ENCODE measurements at regions not wholly inside any gene's neighbourhood (a gene's known extent, or its start where the extent isn't known, plus 50 kb on each side); places are given as distances from the start of the nearest gene placed in this dataset.

GRCh38 chr5:56481428-56482357, 248.6 kb upstream of the ANKRD55 start:
- peak overlapping the region; percentile 60 for H3K4ac ChIP-seq (ENCODE audit: low read depth, low read length)
- peak overlapping the region; percentile 50 for H2BK12ac ChIP-seq (ENCODE audit: low read length)
- H4K12ac ChIP-seq (ENCODE audit: low read depth, low read length) = peak overlapping the region; percentile 45
- H3K4me2 ChIP-seq (ENCODE audit: low read length) = peak overlapping the region; percentile 85
- H3K4me3 ChIP-seq (ENCODE audit: low read depth, low read length) = no peak overlapping the region
- no peak overlapping the region for H2AK5ac ChIP-seq (ENCODE audit: low read length)
- peak overlapping the region; percentile 23 for H2AFZ ChIP-seq (ENCODE audit: insufficient read depth, low read length, poor library complexity)
- peak overlapping the region; percentile 92 for H2BK120ac ChIP-seq (ENCODE audit: insufficient read depth, low read length, poor library complexity)
- H3K14ac ChIP-seq (ENCODE audit: low read length) = peak overlapping the region; percentile 57
- peaks cover 2% of the 10 kb centered on the region for H3K79me2 ChIP-seq (ENCODE audit: control insufficient read depth, insufficient read depth, low read length, poor library complexity)
- H4K8ac ChIP-seq (ENCODE audit: low read depth, low read length) = peak overlapping the region; percentile 65
- peaks cover 8 to 14% of the 10 kb centered on the region in 2 experiments for H3K4me1 ChIP-seq (ENCODE audit: control insufficient read depth in 1 of 2, insufficient read depth in 2 of 2, low read length in 2 of 2)
- DNase-seq = peak; percentile 18 to 48
- no peak overlapping the region for H3K27ac ChIP-seq (ENCODE audit: low read depth, low read length)
- H2BK5ac ChIP-seq (ENCODE audit: low read depth, low read length, poor library complexity) = peak overlapping the region; percentile 60
- peaks cover 14% of the 10 kb centered on the region for H3K79me1 ChIP-seq (ENCODE audit: low read length)
- peak overlapping the region; percentile 90 for H4K91ac ChIP-seq (ENCODE audit: low read depth, low read length)
- H3K36me3 ChIP-seq (ENCODE audit: control insufficient read depth in 1 of 2, insufficient read depth in 2 of 2, low read length in 2 of 2) = no peaks in the 10 kb centered on the region
- no peak overlapping the region for H3K18ac ChIP-seq (ENCODE audit: low read length)
- WGBS (ENCODE audit: extremely low coverage, insufficient coverage, insufficient read length) = no CpG with 5 or more reads among the region's 26 CpGs
- no peak overlapping the region for H3K9ac ChIP-seq (ENCODE audit: low read length)
- H3K27me3 ChIP-seq (ENCODE audit: insufficient read depth, low read length) = no peaks in the 10 kb centered on the region
- H3K23ac ChIP-seq (ENCODE audit: low read length) = no peak overlapping the region
- H3K9me3 ChIP-seq (ENCODE audit: insufficient read depth, low read depth, low read length) = no peaks in the 10 kb centered on the region

- Histone ChIP-seq H3K18ac (ENCODE audit: low read length) (peak overlapping the region; percentile 8), H3K27me3 (ENCODE audit: insufficient read depth, low read length) (no peaks in the 10 kb centered on the region), H4K91ac (ENCODE audit: low read depth, low read length) (peak overlapping the region; percentile 90), H3K4ac (ENCODE audit: low read depth, low read length) (peak overlapping the region; percentile 60), H3K4me2 (ENCODE audit: low read length) (peak overlapping the region; percentile 85), H3K23ac (ENCODE audit: low read length) (no peak overlapping the region), H2AFZ (ENCODE audit: insufficient read depth, low read length, poor library complexity) (peak overlapping the region; percentile 23), H3K27ac (ENCODE audit: low read depth, low read length) (no peak overlapping the region), H3K4me1 (ENCODE audit: control insufficient read depth in 1 of 2, insufficient read depth in 2 of 2, low read length in 2 of 2) (peaks cover 8 to 14% of the 10 kb centered on the region in 2 experiments), H4K8ac (ENCODE audit: low read depth, low read length) (peak overlapping the region; percentile 34), H2BK5ac (ENCODE audit: low read depth, low read length, poor library complexity) (peak overlapping the region; percentile 65), H3K14ac (ENCODE audit: low read length) (peak overlapping the region; percentile 57), H2BK12ac (ENCODE audit: low read length) (peak overlapping the region; percentile 22), H3K79me2 (ENCODE audit: control insufficient read depth, insufficient read depth, low read length, poor library complexity) (peaks cover 2% of the 10 kb centered on the region), H3K79me1 (ENCODE audit: low read length) (peaks cover 14% of the 10 kb centered on the region), H4K12ac (ENCODE audit: low read depth, low read length) (peak overlapping the region; percentile 37), H3K36me3 (ENCODE audit: control insufficient read depth in 1 of 2, insufficient read depth in 2 of 2, low read length in 2 of 2) (no peaks in the 10 kb centered on the region), H3K9me3 (ENCODE audit: insufficient read depth, low read depth, low read length) (no peaks in the 10 kb centered on the region), H3K4me3 (ENCODE audit: low read depth, low read length) (peak overlapping the region; percentile 61), H2AK5ac (ENCODE audit: low read length) (no peak overlapping the region), H2BK120ac (ENCODE audit: insufficient read depth, low read length, poor library complexity) (peak overlapping the region; percentile 92), H3K9ac (ENCODE audit: low read length) (peak overlapping the region; percentile 3)
- no CpG with 5 or more reads among the region's 62 CpGs for WGBS (ENCODE audit: extremely low coverage, insufficient coverage, insufficient read length)
- DNase-seq = peak in 1 of 2 donors; percentile 44
Measured at GRCh38 chr5:56480705-56481427, 247.7 kb upstream of the ANKRD55 start.

- peak overlapping the region; percentile 34 for H4K8ac ChIP-seq (ENCODE audit: low read depth, low read length)
- H2BK120ac ChIP-seq (ENCODE audit: insufficient read depth, low read length, poor library complexity) = peak overlapping the region; percentile 92
- no peak overlapping the region for H3K23ac ChIP-seq (ENCODE audit: low read length)
- H3K27ac ChIP-seq (ENCODE audit: low read depth, low read length) = no peak overlapping the region
- peak overlapping the region; percentile 16 for H3K14ac ChIP-seq (ENCODE audit: low read length)
- WGBS (ENCODE audit: extremely low coverage, insufficient coverage, insufficient read length) = no CpG with 5 or more reads among the region's 15 CpGs
- no peaks in the 10 kb centered on the region for H3K27me3 ChIP-seq (ENCODE audit: insufficient read depth, low read length)
- H4K12ac ChIP-seq (ENCODE audit: low read depth, low read length) = peak overlapping the region; percentile 37
- peak overlapping the region; percentile 85 for H3K4me2 ChIP-seq (ENCODE audit: low read length)
- H4K91ac ChIP-seq (ENCODE audit: low read depth, low read length) = peak overlapping the region; percentile 90
- no peaks in the 10 kb centered on the region for H3K9me3 ChIP-seq (ENCODE audit: insufficient read depth, low read depth, low read length)
- H3K18ac ChIP-seq (ENCODE audit: low read length) = peak overlapping the region; percentile 8
- peak overlapping the region; percentile 14 for H2AFZ ChIP-seq (ENCODE audit: insufficient read depth, low read length, poor library complexity)
- H2BK12ac ChIP-seq (ENCODE audit: low read length) = peak overlapping the region; percentile 50
- peaks cover 8 to 14% of the 10 kb centered on the region in 2 experiments for H3K4me1 ChIP-seq (ENCODE audit: control insufficient read depth in 1 of 2, insufficient read depth in 2 of 2, low read length in 2 of 2)
- no peak overlapping the region for H3K4ac ChIP-seq (ENCODE audit: low read depth, low read length)
- H3K9ac ChIP-seq (ENCODE audit: low read length) = peak overlapping the region; percentile 0
- H3K4me3 ChIP-seq (ENCODE audit: low read depth, low read length) = no peak overlapping the region
- H2BK5ac ChIP-seq (ENCODE audit: low read depth, low read length, poor library complexity) = peak overlapping the region; percentile 65
- H3K79me2 ChIP-seq (ENCODE audit: control insufficient read depth, insufficient read depth, low read length, poor library complexity) = peaks cover 2% of the 10 kb centered on the region
- peaks cover 14% of the 10 kb centered on the region for H3K79me1 ChIP-seq (ENCODE audit: low read length)
- no peaks in the 10 kb centered on the region for H3K36me3 ChIP-seq (ENCODE audit: control insufficient read depth in 1 of 2, insufficient read depth in 2 of 2, low read length in 2 of 2)
- no peak for DNase-seq
- no peak overlapping the region for H2AK5ac ChIP-seq (ENCODE audit: low read length)
Measured at GRCh38 chr5:56480078-56480704, 247.1 kb upstream of the ANKRD55 start.

GRCh38 chr5:56479696-56480077, 246.6 kb upstream of the ANKRD55 start:
- H3K79me1 ChIP-seq (ENCODE audit: low read length) = peaks cover 14% of the 10 kb centered on the region
- no peak overlapping the region for H2BK5ac ChIP-seq (ENCODE audit: low read depth, low read length, poor library complexity)
- no peak overlapping the region for H2BK120ac ChIP-seq (ENCODE audit: insufficient read depth, low read length, poor library complexity)
- H3K27ac ChIP-seq (ENCODE audit: low read depth, low read length) = no peak overlapping the region
- H3K27me3 ChIP-seq (ENCODE audit: insufficient read depth, low read length) = no peaks in the 10 kb centered on the region
- H3K14ac ChIP-seq (ENCODE audit: low read length) = no peak overlapping the region
- no peak overlapping the region for H4K91ac ChIP-seq (ENCODE audit: low read depth, low read length)
- no peak overlapping the region for H3K4ac ChIP-seq (ENCODE audit: low read depth, low read length)
- no peak for DNase-seq
- no peak overlapping the region for H2AFZ ChIP-seq (ENCODE audit: insufficient read depth, low read length, poor library complexity)
- H3K4me1 ChIP-seq (ENCODE audit: control insufficient read depth in 1 of 2, insufficient read depth in 2 of 2, low read length in 2 of 2) = peaks cover 8 to 14% of the 10 kb centered on the region in 2 experiments
- no peak overlapping the region for H3K4me2 ChIP-seq (ENCODE audit: low read length)
- no peak overlapping the region for H2BK12ac ChIP-seq (ENCODE audit: low read length)
- no peak overlapping the region for H3K4me3 ChIP-seq (ENCODE audit: low read depth, low read length)
- H4K12ac ChIP-seq (ENCODE audit: low read depth, low read length) = no peak overlapping the region
- no peaks in the 10 kb centered on the region for H3K9me3 ChIP-seq (ENCODE audit: insufficient read depth, low read depth, low read length)
- H3K18ac ChIP-seq (ENCODE audit: low read length) = no peak overlapping the region
- no CpG with 5 or more reads among the region's 9 CpGs for WGBS (ENCODE audit: extremely low coverage, insufficient coverage, insufficient read length)
- H3K79me2 ChIP-seq (ENCODE audit: control insufficient read depth, insufficient read depth, low read length, poor library complexity) = peaks cover 2% of the 10 kb centered on the region
- no peaks in the 10 kb centered on the region for H3K36me3 ChIP-seq (ENCODE audit: control insufficient read depth in 1 of 2, insufficient read depth in 2 of 2, low read length in 2 of 2)
- no peak overlapping the region for H3K9ac ChIP-seq (ENCODE audit: low read length)
- no peak overlapping the region for H4K8ac ChIP-seq (ENCODE audit: low read depth, low read length)
- H2AK5ac ChIP-seq (ENCODE audit: low read length) = no peak overlapping the region
- H3K23ac ChIP-seq (ENCODE audit: low read length) = no peak overlapping the region
